ENCODE measurements at regions not wholly inside any gene's neighbourhood (a gene's known extent, or its start where the extent isn't known, plus 50 kb on each side); places are given as distances from the start of the nearest gene placed in this dataset.

- TF ChIP-seq CTCF (optimal IDR thresholded peaks at IDR 0.05 in 1 of 3, IDR thresholded peaks at IDR 0.05 in 1 of 3, conservative IDR thresholded peaks at IDR 0.05 in 1 of 3; ENCODE audit: extremely low read depth in 1 of 3, insufficient read depth in 2 of 3, low read length in 3 of 3) (no peak), EZH2 (IDR thresholded peaks at IDR 0.05; ENCODE audit: low read length) (no peak)
Measured at GRCh38 chr5:135129307-135129706, 95.3 kb upstream of the PITX1 start.
